GM18907 (cell line): ENCODE measurements at regions not wholly inside any gene's neighbourhood (a gene's known extent, or its start where the extent isn't known, plus 50 kb on each side); places are given as distances from the start of the nearest gene placed in this dataset.
"Not testable (repeated sequence)": the region's sequence is repeated elsewhere in the genome, so short reads cannot be mapped to it uniquely, and the experiment has no call there.

Source experiments
- ATAC-seq: cut with Tn5 transposase; IDR thresholded peaks from one replicate; pipeline ENCODE4 v1.9.1; 2021; ENCODE audit warnings: mild to moderate bottlenecking, moderate library complexity; ENCODE audit not compliant: unreplicated experiment

GRCh38 chr1:164092603-164093353 is 466.2 kb upstream of the PBX1 start:
- no peak for ATAC-seq

- ATAC-seq = no peak
These were observed 465.4 kb upstream of the PBX1 start for GRCh38 chr1:164093543-164093942.

- ATAC-seq = no peak
These were observed 457.2 kb upstream of the PBX1 start for GRCh38 chr1:164101802-164102201.

GRCh38 chr1:164131949-164132348 is 427.0 kb upstream of the PBX1 start:
- no peak for ATAC-seq

- no peak for ATAC-seq
These were observed 421.6 kb upstream of the PBX1 start for GRCh38 chr1:164137273-164137925.

- ATAC-seq = no peak
These were observed 417.2 kb upstream of the PBX1 start for GRCh38 chr1:164141797-164142196.

GRCh38 chr1:164154622-164155021 is 404.4 kb upstream of the PBX1 start:
- ATAC-seq = no peak

GRCh38 chr1:164155347-164155746 is 403.6 kb upstream of the PBX1 start:
- ATAC-seq = no peak

GRCh38 chr1:164163289-164163849 is 395.6 kb upstream of the PBX1 start:
- ATAC-seq = no peak

GRCh38 chr1:164165466-164165865 is 393.5 kb upstream of the PBX1 start:
- no peak for ATAC-seq

- ATAC-seq = not testable (repeated sequence)
These were observed 392.5 kb upstream of the PBX1 start for GRCh38 chr1:164166454-164166853.

- ATAC-seq = no peak
These were observed 381.9 kb upstream of the PBX1 start for GRCh38 chr1:164177118-164177517.

- ATAC-seq = no peak
These were observed 378.2 kb upstream of the PBX1 start for GRCh38 chr1:164180824-164181223.

GRCh38 chr1:164183854-164184635 is 374.9 kb upstream of the PBX1 start:
- ATAC-seq = no peak

- no peak for ATAC-seq
These were observed 372.1 kb upstream of the PBX1 start for GRCh38 chr1:164186881-164187280.

GRCh38 chr1:164188497-164188896 is 370.5 kb upstream of the PBX1 start:
- no peak for ATAC-seq

- ATAC-seq = no peak
These were observed 367.8 kb upstream of the PBX1 start for GRCh38 chr1:164191191-164191590.

- ATAC-seq = no peak
These were observed 348.7 kb upstream of the PBX1 start for GRCh38 chr1:164210211-164210739.

GRCh38 chr1:164223378-164223777 is 335.6 kb upstream of the PBX1 start:
- no peak for ATAC-seq

- ATAC-seq = no peak
These were observed 334.0 kb upstream of the PBX1 start for GRCh38 chr1:164225011-164225410.

GRCh38 chr1:164226977-164227376 is 332.0 kb upstream of the PBX1 start:
- no peak for ATAC-seq
